SK-N-SH (cell line): ENCODE measurements at regions not wholly inside any gene's neighbourhood (a gene's known extent, or its start where the extent isn't known, plus 50 kb on each side); places are given as distances from the start of the nearest gene placed in this dataset.

Experiments
- EP300 ChIP-seq, 2 experiments: IDR thresholded peaks; 2 replicates each; pipeline versions ENCODE4 v1.4.0 to v1.6.1; 2012; ENCODE audit warnings: borderline replicate concordance in 1 of 2, low read depth in 1 of 2, low read length in 1 of 2
- EZH2phosphoT487 ChIP-seq: fragments of 200-600 bp; sonication (generic); IDR thresholded peaks from 2 replicates; pipeline ENCODE4 v1.6.1; 2017; ENCODE audit warnings: low read depth, mixed run types, mild to moderate bottlenecking, antibody characterized with exemption, moderate library complexity, borderline replicate concordance
- JUND ChIP-seq: IDR thresholded peaks from 2 replicates; pipeline ENCODE4 v1.4.0; 2012
- MXI1 ChIP-seq: IDR thresholded peaks from 2 replicates; pipeline ENCODE4 v1.6.1; 2012; ENCODE audit warnings: mild to moderate bottlenecking, low read depth, low read length, improper control_type of control experiment
- RAD21 ChIP-seq: IDR thresholded peaks from 2 replicates; pipeline ENCODE4 v1.6.1; 2012; ENCODE audit warnings: mild to moderate bottlenecking, low read length
- RFX5 ChIP-seq: IDR thresholded peaks from 2 replicates; pipeline ENCODE4 v1.6.1; 2012; ENCODE audit warnings: mild to moderate bottlenecking, improper control_type of control experiment, low read length
- RXRA ChIP-seq: IDR thresholded peaks from 2 replicates; pipeline ENCODE4 v1.4.0; 2012; ENCODE audit warnings: low read depth, mild to moderate bottlenecking, borderline replicate concordance
- TCF12 ChIP-seq: IDR thresholded peaks from 2 replicates; pipeline ENCODE4 v1.4.0; 2012
- TEAD4 ChIP-seq: IDR thresholded peaks from 2 replicates; pipeline ENCODE4 v1.4.0; 2012; ENCODE audit warnings: mild to moderate bottlenecking, borderline replicate concordance; ENCODE audit not compliant: insufficient read depth
- TF ChIP-seq, protein P1 (sequence below): fragments of 200-600 bp; sonication (generic); IDR thresholded peaks from 2 replicates; pipeline ENCODE4 v1.6.1; 2017; ENCODE audit warnings: antibody characterized with exemption, mild to moderate bottlenecking, moderate library complexity
- TF ChIP-seq, protein P2 (sequence below): IDR thresholded peaks from 2 replicates; pipeline ENCODE4 v1.6.1; 2012; ENCODE audit warnings: mild to moderate bottlenecking, low read depth, low read length, moderate library complexity
- TF ChIP-seq, protein P3 (sequence below): IDR thresholded peaks from 2 replicates; pipeline ENCODE4 v1.4.0; 2012; ENCODE audit warnings: low read depth
- TF ChIP-seq, protein P4 (sequence below): IDR thresholded peaks from 2 replicates; pipeline ENCODE4 v1.4.0; 2012; ENCODE audit warnings: low read depth, borderline replicate concordance

DNA sequence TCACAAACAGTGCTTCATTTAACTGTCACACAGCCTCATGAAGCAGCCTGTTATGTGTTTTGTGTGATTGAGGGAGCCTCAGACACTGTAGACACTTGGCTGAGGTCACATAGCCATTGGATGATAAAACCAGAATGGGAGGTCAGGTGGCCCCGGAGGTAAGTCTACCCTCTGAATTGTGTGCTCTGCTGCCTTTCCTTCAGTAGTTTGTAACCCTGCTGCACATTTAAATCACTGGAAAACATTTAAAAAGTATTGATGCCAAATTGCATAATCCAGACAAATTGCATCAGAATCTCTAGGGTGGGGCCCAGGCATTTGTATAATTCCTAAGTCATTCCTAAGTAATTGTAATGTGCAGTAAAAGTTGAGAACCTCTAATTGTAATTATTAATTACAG lies 85.2 kb upstream of the ECI2 start:
- no peak for TF ChIP-seq TCF12
- no peak for TF ChIP-seq JUND
- no peak for TF ChIP-seq RXRA
- TF ChIP-seq, protein P1, sequence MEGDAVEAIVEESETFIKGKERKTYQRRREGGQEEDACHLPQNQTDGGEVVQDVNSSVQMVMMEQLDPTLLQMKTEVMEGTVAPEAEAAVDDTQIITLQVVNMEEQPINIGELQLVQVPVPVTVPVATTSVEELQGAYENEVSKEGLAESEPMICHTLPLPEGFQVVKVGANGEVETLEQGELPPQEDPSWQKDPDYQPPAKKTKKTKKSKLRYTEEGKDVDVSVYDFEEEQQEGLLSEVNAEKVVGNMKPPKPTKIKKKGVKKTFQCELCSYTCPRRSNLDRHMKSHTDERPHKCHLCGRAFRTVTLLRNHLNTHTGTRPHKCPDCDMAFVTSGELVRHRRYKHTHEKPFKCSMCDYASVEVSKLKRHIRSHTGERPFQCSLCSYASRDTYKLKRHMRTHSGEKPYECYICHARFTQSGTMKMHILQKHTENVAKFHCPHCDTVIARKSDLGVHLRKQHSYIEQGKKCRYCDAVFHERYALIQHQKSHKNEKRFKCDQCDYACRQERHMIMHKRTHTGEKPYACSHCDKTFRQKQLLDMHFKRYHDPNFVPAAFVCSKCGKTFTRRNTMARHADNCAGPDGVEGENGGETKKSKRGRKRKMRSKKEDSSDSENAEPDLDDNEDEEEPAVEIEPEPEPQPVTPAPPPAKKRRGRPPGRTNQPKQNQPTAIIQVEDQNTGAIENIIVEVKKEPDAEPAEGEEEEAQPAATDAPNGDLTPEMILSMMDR, result no peak
- no peak for TF ChIP-seq EP300 (IDR thresholded peaks at IDR 0.05; ENCODE audit: borderline replicate concordance in 1 of 2, low read depth in 1 of 2, low read length in 1 of 2)
- TF ChIP-seq, protein P2, sequence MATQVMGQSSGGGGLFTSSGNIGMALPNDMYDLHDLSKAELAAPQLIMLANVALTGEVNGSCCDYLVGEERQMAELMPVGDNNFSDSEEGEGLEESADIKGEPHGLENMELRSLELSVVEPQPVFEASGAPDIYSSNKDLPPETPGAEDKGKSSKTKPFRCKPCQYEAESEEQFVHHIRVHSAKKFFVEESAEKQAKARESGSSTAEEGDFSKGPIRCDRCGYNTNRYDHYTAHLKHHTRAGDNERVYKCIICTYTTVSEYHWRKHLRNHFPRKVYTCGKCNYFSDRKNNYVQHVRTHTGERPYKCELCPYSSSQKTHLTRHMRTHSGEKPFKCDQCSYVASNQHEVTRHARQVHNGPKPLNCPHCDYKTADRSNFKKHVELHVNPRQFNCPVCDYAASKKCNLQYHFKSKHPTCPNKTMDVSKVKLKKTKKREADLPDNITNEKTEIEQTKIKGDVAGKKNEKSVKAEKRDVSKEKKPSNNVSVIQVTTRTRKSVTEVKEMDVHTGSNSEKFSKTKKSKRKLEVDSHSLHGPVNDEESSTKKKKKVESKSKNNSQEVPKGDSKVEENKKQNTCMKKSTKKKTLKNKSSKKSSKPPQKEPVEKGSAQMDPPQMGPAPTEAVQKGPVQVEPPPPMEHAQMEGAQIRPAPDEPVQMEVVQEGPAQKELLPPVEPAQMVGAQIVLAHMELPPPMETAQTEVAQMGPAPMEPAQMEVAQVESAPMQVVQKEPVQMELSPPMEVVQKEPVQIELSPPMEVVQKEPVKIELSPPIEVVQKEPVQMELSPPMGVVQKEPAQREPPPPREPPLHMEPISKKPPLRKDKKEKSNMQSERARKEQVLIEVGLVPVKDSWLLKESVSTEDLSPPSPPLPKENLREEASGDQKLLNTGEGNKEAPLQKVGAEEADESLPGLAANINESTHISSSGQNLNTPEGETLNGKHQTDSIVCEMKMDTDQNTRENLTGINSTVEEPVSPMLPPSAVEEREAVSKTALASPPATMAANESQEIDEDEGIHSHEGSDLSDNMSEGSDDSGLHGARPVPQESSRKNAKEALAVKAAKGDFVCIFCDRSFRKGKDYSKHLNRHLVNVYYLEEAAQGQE, result no peak
- TF ChIP-seq RFX5, result no peak
- TF ChIP-seq RAD21, result no peak
- TF ChIP-seq TEAD4, result no peak
- TF ChIP-seq MXI1, result no peak
- TF ChIP-seq, protein P3, sequence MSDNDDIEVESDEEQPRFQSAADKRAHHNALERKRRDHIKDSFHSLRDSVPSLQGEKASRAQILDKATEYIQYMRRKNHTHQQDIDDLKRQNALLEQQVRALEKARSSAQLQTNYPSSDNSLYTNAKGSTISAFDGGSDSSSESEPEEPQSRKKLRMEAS, result no peak
- TF ChIP-seq EZH2phosphoT487, result no peak
- TF ChIP-seq, protein P4, sequence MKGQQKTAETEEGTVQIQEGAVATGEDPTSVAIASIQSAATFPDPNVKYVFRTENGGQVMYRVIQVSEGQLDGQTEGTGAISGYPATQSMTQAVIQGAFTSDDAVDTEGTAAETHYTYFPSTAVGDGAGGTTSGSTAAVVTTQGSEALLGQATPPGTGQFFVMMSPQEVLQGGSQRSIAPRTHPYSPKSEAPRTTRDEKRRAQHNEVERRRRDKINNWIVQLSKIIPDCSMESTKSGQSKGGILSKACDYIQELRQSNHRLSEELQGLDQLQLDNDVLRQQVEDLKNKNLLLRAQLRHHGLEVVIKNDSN, result no peak
